GM19025 (cell line): ENCODE measurements at regions not wholly inside any gene's neighbourhood (a gene's known extent, or its start where the extent isn't known, plus 50 kb on each side); places are given as distances from the start of the nearest gene placed in this dataset.

Experiments
- ATAC-seq: cut with Tn5 transposase; IDR thresholded peaks from one replicate; pipeline ENCODE4 v1.9.1; 2021; ENCODE audit warnings: mild to moderate bottlenecking, low read depth, moderate library complexity; ENCODE audit not compliant: unreplicated experiment

DNA sequence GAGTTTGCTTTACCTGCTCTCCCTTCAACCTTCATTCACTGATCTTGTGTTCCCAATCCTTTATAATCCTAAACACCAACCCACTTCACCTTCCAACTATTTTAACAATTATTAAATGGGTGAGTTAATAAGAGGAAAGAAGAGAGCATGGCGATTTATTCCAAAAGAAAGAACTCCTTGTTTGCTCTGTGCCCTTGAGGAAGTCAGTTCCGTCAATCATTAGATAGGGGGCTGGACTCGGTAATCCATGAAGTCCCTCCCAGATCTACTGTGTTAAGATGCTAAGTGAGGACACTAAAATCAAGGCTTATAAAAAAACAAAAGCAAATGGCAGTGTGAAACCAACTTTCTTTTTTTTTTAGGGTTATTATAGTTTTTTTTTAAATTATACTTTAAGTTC, 589.9 kb downstream of the XIRP2 start:
- no peak for ATAC-seq

DNA sequence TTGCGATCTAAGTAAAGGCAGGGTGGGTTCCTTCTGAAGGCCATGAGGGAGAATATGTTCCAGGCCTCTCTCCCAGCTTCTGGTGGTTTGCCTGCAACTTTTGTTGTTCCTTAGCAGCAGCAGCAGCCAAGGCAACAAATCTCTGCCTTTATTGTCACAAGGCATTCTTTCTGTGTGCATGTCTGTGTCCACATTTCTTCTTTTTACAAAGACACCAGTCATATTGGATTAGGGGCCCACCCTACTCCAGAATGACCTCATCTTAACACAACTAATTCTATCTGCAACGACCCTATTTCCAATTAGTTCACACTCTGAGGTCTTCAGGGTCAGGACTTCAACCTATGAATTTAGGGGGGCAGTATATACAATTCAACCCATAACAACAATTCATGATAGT, 587.5 kb downstream of the XIRP2 start:
- ATAC-seq, result no peak

DNA sequence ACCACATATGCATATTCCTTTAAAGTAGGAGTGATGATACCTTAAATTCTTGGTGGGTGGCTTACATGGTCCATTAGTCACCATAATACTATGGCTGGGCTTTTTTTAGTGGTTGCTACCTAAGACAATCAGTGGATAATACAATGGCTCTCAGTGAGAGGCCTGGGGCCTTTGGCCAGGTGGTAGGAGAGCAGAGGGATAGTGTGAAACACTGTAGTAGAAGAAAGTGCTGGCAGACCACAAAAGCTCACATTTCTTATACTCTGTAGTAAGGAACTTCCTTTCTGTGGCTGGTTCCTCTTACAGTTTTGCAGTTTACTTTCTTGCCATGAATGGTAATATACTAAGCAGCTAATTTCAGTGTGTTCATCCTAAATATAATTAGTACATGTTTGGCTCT, 583.5 kb downstream of the XIRP2 start:
- ATAC-seq, result peak; percentile 32

DNA sequence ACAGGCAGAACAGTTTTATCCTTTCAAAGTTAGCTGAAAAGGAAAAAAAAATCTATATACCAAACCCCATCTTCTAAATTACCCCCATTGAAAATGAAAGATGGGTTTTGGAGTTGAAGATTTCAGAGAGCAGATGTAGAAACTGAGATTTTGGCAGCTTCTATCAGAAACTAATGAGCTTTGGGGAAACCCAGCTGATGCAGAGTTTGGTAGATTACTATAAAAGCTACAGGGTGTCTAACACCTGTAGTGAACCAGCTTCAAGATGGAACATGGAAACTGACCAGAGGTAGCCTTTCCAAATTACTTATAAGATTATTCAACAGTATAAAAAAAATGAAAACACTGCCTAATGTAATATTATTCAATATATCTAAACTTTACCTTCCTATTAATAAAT, 583.1 kb downstream of the XIRP2 start:
- ATAC-seq, result peak; percentile 52

DNA sequence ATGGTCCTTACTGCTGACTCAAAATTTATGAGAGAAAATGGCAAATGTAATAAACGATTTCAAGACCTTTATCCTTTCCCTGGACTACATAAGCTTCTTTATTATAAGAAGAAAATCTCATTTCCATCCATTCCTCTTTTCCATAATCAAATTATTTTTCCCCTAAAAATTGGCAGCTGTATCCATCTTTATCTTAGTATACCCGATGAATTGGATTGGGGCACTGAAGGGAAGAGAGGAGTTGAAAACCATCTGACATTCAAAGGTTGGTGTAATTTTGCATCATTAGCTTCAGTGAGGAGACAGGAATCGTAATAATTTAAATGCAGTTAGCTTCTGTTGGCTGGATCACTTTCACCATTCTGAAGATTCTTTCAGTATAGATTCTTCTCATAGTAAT, 574.1 kb downstream of the XIRP2 start:
- ATAC-seq, result no peak

DNA sequence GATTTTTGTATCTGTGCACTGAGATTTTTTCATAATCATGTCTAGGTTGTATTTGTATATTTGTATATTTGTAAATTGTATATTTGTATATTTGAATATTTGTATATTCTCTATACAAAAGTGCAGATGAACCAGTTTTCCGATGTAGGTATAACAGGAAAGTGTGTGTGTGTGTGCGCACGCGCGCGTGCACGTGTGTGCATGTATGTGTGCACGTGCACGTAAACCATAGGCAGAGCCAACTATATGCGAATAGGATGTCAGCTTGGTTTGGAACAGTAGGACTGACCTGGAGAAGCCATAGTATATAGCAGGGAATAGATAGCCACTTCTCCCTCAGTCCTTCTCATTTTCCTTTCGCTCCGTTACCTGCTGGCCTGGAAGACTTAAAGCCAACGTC, 565.8 kb downstream of the XIRP2 start:
- no peak for ATAC-seq

DNA sequence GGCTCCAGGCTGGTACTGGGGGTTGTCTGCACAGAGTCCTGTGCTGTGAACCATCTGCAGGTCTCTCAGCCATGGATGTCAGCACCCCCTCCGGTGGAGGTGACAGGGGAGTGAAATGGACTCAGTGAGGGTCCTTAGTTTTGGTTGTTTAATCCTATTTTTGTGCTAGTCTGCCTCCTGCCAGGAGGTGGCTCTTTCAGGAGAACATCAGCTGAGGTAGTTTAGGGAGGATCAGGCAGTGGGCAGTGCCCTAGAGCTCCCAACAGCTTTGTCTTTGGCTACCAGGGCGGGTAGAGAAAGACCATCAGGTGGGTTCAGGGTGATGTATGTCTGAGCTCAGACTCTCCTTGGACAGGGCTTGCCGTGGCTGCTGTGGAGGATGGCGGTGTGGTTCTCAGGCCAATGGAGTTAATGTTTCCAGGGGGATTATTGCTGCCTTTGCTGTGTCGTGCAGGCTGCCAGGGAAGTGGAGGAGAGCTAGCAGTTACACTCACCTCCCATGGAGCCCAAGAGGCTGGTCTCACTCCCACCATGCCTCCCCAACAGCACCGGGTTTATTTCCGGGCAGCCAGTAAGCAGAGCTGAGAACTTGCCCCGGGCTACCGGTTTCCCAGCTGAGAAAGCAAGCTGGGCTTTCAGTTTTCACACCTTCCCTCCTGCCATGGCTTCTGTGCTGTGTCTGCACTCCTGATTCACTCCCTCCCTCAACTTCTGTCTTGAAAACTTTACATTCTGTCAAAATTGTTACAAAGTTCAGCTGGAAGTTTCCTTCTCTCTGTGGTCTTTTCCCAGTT, 563.4 kb downstream of the XIRP2 start:
- no peak for ATAC-seq

DNA sequence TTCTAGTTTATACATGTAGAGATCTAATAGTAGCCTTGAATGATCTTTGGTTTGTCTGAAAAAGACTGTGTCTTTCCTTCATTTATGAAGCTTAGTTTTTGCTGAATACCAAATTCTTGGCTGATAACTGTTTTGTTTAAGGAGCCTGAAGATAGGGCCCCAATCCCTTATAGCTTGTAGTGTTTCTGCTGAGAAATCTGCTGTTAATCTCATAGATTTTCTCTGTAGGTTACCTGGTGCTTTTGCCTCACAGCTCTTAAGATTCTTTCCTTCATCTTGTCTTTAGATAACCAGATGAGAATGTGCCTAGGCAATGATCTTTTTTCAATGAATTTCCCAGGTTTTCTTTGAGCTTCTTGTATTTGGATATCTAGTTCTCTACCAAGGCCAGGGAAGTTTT, 562.1 kb downstream of the XIRP2 start:
- no peak for ATAC-seq

DNA sequence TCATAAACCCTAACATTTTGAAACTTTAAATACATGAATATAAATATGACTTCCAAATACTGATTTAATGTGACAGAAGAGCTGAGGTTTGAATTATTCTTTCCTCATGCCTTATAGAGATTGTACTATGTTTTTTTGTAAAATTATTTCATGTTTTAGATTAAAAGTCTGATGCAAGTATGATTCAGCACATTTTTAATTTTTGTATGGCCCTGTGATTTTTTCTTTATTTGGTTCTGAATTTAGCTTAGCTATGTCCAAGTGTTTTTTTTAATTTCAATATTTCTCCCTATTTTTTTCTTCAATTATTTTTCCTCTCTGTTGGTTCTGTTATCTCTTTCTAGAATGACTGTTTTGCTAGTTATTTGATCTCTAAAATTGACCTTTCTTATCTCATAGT, 552.1 kb downstream of the XIRP2 start:
- no peak for ATAC-seq

DNA sequence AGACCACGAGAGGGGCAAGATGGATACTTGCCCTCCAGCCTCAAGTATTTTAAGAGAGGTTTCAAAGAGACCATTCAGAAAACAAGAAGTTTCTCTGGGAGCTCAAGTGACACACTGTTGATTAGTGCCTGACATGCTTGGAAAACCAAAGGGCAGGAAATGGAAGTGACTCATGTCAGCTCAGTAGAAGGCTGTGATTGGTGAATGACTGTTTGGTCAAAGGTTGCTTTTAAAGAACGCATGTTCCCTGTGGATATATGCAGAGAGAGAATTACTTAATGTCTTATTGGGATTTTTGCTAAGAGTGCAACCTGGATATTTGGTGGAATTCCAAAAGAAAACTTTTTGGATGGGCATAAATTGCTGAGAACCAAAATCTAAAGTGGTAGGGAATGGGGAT, 549.9 kb downstream of the XIRP2 start:
- ATAC-seq, result no peak

DNA sequence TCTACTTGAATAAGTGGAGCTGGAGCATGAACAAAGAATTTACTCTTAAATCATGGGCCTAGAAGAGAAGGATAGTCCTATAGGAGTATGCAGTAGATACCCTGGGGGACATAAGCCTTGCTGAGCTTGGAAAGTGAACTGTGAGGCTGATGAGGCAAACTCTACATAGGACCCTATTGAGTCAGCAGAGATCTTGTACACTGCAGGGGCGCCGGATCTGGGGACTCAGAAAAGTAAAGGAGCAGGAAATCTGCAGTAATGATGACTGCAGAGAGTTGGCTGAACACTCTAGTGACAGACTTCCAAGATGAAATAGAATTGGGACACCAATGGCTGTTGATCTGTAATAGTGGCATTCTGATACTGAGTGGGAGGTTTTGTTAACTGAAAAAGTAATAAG, 543.7 kb downstream of the XIRP2 start:
- ATAC-seq, result no peak

DNA sequence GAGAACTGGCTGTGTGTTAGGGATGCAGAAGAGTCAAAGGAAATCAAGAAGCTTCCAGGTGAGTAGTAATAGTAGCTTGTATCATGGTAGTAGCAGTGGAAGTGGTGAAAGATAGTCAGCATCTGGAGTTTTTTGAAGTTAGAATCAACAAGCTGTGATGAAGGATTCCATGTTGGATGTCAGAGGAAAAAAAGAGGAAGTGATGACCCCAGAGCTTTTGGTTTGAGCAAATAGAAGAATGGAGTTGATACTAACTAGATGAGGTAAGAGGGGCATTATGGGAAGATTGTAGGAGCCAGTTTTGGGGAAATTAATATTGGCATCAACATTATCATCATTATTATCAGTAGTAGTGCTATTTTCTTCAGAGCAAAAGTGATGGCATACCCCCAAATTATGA, 542.2 kb downstream of the XIRP2 start:
- no peak for ATAC-seq

DNA sequence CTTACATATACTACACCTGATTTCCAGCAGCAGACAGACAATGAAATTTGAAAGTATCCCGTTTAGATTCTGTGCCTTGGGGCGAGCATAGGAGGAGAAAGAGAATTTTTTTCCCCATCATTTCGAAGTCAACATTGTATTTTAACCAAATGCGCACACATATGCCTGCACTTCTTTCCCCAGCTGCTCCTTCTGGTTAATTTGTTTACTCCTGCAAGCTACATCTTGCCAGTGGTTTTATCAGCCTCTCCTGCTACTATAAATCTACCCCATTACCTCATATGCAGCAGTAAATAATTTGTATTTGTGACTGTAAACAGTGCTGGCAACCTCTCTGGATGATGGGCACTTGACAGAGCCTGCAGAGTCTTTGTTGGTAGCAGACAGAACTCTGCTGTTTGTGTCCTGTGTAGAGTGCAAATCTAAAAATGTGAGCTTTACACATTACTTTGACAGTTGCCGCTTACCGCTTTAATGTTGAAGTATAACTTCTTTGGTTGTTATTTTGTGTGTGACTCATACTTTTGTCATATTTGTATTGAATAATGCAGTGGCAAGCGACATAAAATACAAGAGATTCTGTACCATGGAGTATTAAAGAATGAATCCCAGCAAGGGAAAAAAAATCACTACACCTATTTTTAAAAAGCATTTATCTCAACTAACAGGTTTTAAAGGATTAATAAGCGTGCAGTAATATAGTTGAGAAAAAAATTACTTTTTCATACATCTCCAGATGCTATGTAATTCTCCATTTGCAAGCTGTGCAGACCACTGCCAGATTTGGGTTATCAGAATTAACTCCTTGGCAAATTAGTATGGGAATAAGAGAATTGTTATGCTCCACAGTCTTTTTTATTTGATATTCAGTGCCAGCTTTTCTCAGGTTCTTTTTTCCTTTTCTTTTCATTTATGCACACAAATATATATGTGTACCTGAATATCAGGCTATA, 536.8 kb downstream of the XIRP2 start:
- no peak for ATAC-seq

DNA sequence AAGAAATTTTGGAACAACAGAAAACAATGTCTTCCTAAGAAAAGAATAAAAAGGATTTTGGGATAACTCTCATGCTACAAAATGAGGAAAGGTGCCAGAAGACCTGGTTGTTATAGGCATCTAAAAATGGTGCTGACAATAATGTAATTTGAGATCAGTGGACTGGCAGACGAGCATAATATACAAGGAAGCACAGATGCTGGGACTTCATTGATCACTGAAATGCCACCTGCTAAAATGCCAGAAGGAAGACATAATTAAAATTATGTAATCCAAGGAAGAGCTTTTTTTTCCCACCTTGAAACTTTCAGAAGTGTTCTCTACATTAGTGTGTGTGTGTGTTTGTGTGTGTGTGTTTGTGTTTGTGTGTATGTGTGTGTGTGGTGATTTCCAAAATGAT, 535.9 kb downstream of the XIRP2 start:
- no peak for ATAC-seq

DNA sequence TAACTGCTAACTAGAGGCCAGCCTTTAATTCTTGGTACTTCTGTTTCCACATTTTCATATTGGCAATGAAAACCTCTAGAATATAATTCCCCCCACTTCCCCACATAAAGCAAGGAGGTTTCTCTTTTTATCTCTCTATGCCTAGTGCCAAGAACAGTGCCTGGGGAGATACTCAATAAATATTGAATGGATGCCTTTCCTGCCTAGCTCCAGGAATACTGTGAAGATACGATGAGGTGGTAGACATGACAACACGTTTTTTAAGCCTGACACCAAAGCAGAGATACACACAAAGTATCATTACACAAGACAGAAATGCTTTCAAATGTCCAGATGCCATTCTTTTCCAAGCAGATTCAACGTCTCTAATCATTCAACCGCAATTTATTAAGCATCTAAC, 535.5 kb downstream of the XIRP2 start:
- ATAC-seq, result no peak

DNA sequence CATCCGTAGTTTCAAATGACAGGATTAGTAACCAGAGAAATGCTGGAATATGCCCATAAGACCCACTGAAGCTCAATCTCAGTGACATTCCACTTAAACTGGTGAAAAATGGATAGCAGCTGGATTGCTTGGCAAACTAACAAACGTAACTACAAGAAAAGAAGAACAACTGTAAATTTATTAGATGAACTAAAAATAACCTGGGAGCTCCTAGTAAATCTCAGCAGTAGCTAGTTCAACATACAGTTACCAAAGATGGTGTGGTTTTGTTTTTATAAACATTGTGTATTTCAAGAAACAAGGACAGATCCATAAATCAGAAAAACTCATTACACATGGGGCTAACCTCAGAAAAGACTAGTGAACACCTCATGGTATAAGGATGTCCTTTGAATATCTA, 531.9 kb downstream of the XIRP2 start:
- ATAC-seq, result no peak

DNA sequence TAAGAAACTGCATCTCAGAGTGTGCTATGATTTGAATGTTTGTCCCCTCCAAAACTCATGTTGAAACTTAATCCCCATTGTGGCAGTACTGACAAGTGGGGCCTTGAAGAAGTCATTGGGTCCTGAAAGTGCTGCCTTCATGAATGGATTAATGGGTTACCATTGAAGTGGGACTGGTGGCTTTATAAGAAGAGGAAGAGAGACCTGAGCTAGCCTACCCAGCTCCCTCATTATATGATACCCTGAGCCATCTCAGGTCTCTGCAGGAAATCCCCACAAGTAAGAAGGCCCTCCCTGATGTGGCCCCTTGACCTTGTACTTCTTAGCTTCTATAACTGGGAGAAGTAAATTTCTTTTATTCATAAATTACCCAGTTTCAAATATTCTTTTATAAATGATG, 526.8 kb downstream of the XIRP2 start:
- ATAC-seq, result no peak

DNA sequence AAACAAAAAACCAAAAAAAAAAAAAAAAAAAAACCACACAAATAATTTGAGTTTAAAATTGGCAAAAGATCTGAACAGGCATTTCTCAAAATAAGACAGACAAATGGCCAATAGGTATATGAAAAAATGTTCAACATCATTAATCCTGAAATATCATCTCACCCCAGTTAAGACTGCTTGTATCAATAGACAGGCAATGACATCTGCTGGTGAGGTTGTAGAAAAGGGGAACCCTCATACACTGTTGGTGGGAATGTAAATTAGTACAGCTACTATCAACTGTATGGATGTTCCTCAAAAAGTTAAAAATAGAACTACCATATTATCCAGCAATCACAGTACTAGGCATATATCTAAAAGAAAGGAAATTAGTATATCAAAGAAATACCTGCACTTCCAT, 523.1 kb downstream of the XIRP2 start:
- no peak for ATAC-seq

DNA sequence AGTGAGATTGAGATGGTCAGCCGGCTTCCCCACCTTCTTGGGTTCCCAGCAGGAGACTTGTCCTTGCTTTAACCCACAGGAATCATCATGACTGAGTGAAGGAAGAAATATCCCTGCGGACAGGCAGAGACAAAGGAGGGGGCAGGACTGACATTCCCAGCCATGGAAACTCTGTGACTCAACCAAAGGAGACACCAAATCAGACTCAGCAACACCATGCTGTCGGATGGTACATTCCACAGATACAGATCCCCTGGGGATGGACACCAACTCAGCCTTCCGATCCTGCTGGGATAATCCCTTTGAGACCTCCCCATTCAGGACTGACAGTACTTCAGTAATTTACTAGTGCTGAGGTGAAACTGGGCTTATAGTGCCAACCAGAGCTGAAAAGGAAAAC, 518.3 kb downstream of the XIRP2 start:
- no peak for ATAC-seq

DNA sequence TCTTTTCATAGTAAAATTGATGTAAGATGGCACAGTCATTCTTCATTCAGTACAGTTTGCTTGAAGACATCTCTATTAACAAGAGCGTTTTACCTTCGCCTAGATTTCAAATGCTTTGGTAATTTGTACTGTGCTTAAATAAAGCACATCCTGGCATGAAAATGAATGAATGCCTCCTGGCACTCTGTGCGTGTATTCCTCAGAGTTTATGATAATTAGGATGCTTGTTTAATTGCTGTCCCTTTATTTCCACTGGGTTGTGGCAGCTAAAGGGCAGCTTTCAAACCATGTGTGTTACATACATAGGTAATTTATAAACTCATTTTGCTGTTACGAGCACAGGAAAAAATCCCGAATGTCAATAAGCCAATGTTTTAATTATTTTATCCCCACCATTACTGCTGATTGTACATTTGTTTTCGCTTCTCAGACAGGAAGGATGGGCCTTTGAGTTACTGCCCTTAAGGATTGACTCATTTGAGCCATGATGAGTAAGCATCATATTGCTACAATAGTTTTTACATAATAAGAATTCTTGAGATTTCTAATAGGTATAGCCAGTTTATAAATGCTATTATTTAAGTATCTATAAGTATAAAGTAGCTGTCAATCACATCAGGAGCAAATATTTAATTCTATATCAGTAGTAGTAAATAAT, 516.5 kb downstream of the XIRP2 start:
- no peak for ATAC-seq

DNA sequence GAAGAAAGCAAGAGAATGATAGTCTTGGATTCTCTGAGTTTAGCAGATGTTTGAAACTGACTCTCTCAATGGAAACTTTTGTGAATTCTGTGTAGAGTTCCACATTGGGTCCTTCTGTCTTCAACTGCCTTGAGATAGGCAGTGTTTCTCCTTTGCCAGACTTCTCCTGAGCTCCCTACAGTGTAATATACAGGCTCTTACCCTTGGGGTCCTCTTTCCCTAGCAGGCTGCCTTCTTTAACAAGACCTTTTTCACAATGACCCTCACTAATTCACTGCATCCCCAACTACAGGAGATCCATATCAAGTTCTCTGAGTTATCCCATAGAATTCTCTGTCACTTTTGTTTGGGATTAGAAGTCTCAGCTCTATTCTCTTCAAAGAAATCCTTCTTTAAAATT, 513.0 kb downstream of the XIRP2 start:
- ATAC-seq, result no peak
